ENCODE measurements at regions not wholly inside any gene's neighbourhood (a gene's known extent, or its start where the extent isn't known, plus 50 kb on each side); places are given as distances from the start of the nearest gene placed in this dataset.

DNA sequence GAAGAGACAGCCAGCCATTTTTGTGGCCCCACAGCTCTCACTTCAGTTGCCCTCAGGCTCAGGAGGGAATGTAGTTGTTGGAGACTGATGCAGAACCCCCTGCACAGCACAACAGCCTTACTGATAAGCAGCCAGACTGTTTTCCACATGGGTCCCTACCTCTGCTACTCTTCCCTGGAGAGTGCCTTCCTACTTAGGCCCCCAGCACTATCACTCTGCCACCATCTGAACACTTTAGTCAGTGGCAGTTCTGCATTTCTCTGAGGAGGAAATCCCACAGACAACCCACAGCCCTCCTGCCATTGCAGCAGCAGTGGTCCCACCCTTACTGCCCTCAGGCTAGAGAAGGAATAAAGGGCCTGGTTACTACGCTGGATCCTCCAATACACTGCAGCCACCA is 61.8 kb upstream of the PTPRD start:
- H3K27me3 ChIP-seq (ENCODE audit: control insufficient read depth, insufficient read depth, low read length), result no peaks in the 10 kb centered on the region
- H3K36me3 ChIP-seq (ENCODE audit: control insufficient read depth, insufficient read depth, low read length), result no peaks in the 10 kb centered on the region
- no peak overlapping the region for H3K27ac ChIP-seq (ENCODE audit: low read depth, low read length)
- H3K4me1 ChIP-seq (ENCODE audit: control insufficient read depth, insufficient read depth, low read length), result no peaks in the 10 kb centered on the region
- no peaks in the 10 kb centered on the region for H3K9me3 ChIP-seq (ENCODE audit: control insufficient read depth, insufficient read depth, low read length)
- no peak overlapping the region for H3K4me3 ChIP-seq (ENCODE audit: low read depth, low read length)
- H3K9ac ChIP-seq (ENCODE audit: low read depth, low read length), result no peak overlapping the region

DNA sequence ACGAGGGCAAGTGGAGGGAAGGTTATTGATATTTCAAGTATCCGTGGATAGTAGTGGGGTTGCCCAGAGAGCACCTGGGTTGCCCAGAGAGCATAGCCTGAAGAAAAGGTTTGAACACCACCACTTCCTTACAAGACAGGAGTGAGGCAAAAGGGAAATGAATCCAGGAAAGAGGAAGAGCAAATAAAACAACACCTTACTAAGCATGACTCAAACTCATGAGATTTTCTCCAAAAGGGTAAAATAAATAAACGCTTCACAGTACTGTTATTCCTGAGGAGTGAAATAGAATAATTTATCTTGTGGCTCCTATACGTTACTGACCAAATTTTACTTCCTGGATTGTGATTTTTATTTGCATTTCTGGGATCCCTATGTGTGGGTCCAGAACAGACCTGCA is 65.2 kb upstream of the PTPRD start:
- Histone ChIP-seq H3K9ac (ENCODE audit: low read depth, low read length) (no peak overlapping the region), H3K27ac (ENCODE audit: low read depth, low read length) (no peak overlapping the region), H3K36me3 (ENCODE audit: control insufficient read depth, insufficient read depth, low read length) (no peaks in the 10 kb centered on the region), H3K4me3 (ENCODE audit: low read depth, low read length) (no peak overlapping the region), H3K4me1 (ENCODE audit: control insufficient read depth, insufficient read depth, low read length) (no peaks in the 10 kb centered on the region), H3K9me3 (ENCODE audit: control insufficient read depth, insufficient read depth, low read length) (no peaks in the 10 kb centered on the region), H3K27me3 (ENCODE audit: control insufficient read depth, insufficient read depth, low read length) (no peaks in the 10 kb centered on the region)

DNA sequence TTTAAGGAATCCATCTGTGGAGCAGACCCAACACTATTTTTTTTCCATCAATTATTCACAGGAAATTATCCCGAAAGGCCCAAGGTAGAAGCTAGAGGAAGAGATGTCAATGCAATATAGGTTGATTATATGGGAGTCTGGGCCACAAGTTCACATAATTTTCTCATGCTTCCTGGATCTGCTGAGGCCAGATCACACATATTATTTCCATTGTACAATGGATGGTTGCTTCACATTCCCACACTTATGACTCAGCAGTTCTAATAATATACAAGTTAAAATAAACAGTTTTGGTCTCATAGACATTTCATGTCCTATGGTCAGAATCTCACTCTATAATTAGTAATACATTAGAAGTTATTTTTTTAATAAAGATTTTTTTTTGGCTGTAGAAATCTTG is 66.0 kb upstream of the PTPRD start:
- Histone ChIP-seq H3K27me3 (ENCODE audit: control insufficient read depth, insufficient read depth, low read length) (no peaks in the 10 kb centered on the region), H3K4me1 (ENCODE audit: control insufficient read depth, insufficient read depth, low read length) (no peaks in the 10 kb centered on the region), H3K9ac (ENCODE audit: low read depth, low read length) (no peak overlapping the region), H3K9me3 (ENCODE audit: control insufficient read depth, insufficient read depth, low read length) (no peaks in the 10 kb centered on the region), H3K27ac (ENCODE audit: low read depth, low read length) (no peak overlapping the region), H3K4me3 (ENCODE audit: low read depth, low read length) (no peak overlapping the region), H3K36me3 (ENCODE audit: control insufficient read depth, insufficient read depth, low read length) (no peaks in the 10 kb centered on the region)

- peaks cover 9% of the 10 kb centered on the region; the same call in 1 of the 2 replicates for H3K4me1 ChIP-seq (ENCODE audit: control insufficient read depth, insufficient read depth, low read length)
- no peaks in the 10 kb centered on the region for H3K36me3 ChIP-seq (ENCODE audit: control insufficient read depth, insufficient read depth, low read length)
- H3K27ac ChIP-seq (ENCODE audit: low read depth, low read length), result no peak overlapping the region
- H3K9me3 ChIP-seq (ENCODE audit: control insufficient read depth, insufficient read depth, low read length), result no peaks in the 10 kb centered on the region
- no peak overlapping the region for H3K4me3 ChIP-seq (ENCODE audit: low read depth, low read length)
- H3K9ac ChIP-seq (ENCODE audit: low read depth, low read length), result no peak overlapping the region
- H3K27me3 ChIP-seq (ENCODE audit: control insufficient read depth, insufficient read depth, low read length), result no peaks in the 10 kb centered on the region
Observed at GRCh38 chr9:10686943-10687342, 74.1 kb upstream of the PTPRD start.

- H3K36me3 ChIP-seq (ENCODE audit: control insufficient read depth, insufficient read depth, low read length), result no peaks in the 10 kb centered on the region
- H3K4me3 ChIP-seq (ENCODE audit: low read depth, low read length), result no peak overlapping the region
- H3K9me3 ChIP-seq (ENCODE audit: control insufficient read depth, insufficient read depth, low read length), result no peaks in the 10 kb centered on the region
- no peak overlapping the region for H3K27ac ChIP-seq (ENCODE audit: low read depth, low read length)
- no peak overlapping the region for H3K9ac ChIP-seq (ENCODE audit: low read depth, low read length)
- H3K4me1 ChIP-seq (ENCODE audit: control insufficient read depth, insufficient read depth, low read length), result peaks cover 9% of the 10 kb centered on the region; the same call in 1 of the 2 replicates
- no peaks in the 10 kb centered on the region for H3K27me3 ChIP-seq (ENCODE audit: control insufficient read depth, insufficient read depth, low read length)
Observed at GRCh38 chr9:10690546-10690945, 77.7 kb upstream of the PTPRD start.

DNA sequence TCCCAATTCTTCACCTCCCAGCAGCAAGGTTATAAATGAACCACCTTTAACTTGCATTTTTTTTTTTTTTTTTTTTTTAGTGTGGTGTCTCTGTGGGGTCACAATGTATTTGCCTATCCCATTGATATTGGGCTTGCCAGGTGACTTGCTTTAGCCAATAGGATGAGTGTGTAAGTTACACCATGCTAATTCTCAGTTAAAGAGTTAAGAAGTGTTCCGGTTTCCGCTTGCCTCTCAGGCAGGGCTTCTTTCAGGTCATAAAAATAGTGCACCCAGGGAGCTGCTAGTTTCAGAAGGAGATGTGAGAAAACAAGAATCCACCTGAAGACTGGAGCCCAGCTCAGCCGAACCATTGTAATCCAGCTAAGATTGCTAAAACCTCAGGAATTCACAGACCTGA is 84.2 kb upstream of the PTPRD start:
- no peak overlapping the region for H3K4me3 ChIP-seq (ENCODE audit: low read depth, low read length)
- no peaks in the 10 kb centered on the region for H3K27me3 ChIP-seq (ENCODE audit: control insufficient read depth, insufficient read depth, low read length)
- H3K9me3 ChIP-seq (ENCODE audit: control insufficient read depth, insufficient read depth, low read length), result no peaks in the 10 kb centered on the region
- no peak overlapping the region for H3K9ac ChIP-seq (ENCODE audit: low read depth, low read length)
- no peaks in the 10 kb centered on the region for H3K36me3 ChIP-seq (ENCODE audit: control insufficient read depth, insufficient read depth, low read length)
- H3K4me1 ChIP-seq (ENCODE audit: control insufficient read depth, insufficient read depth, low read length), result no peaks in the 10 kb centered on the region
- no peak overlapping the region for H3K27ac ChIP-seq (ENCODE audit: low read depth, low read length)

DNA sequence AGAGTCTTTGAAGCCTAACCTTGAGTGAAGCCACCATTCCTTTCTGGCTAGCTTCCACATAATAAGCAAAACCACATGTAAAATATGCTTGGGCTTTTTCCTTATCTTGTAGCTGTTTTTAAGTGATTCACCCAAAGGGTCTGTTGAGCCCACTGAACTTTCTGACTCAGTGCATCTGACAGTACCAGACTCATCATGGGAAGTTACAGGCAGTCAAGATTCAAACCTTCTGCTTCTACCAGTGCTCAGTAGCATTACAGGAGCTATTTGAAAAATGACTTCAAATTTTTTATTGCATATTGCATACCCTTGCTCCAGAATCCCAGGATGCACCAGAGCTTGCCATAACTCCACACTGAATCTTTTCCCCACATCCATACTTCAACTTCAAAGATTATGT is 87.5 kb upstream of the PTPRD start:
- Histone ChIP-seq H3K9me3 (ENCODE audit: control insufficient read depth, insufficient read depth, low read length) (no peaks in the 10 kb centered on the region), H3K4me3 (ENCODE audit: low read depth, low read length) (no peak overlapping the region), H3K27me3 (ENCODE audit: control insufficient read depth, insufficient read depth, low read length) (no peaks in the 10 kb centered on the region), H3K4me1 (ENCODE audit: control insufficient read depth, insufficient read depth, low read length) (no peaks in the 10 kb centered on the region), H3K36me3 (ENCODE audit: control insufficient read depth, insufficient read depth, low read length) (no peaks in the 10 kb centered on the region), H3K27ac (ENCODE audit: low read depth, low read length) (no peak overlapping the region), H3K9ac (ENCODE audit: low read depth, low read length) (no peak overlapping the region)

DNA sequence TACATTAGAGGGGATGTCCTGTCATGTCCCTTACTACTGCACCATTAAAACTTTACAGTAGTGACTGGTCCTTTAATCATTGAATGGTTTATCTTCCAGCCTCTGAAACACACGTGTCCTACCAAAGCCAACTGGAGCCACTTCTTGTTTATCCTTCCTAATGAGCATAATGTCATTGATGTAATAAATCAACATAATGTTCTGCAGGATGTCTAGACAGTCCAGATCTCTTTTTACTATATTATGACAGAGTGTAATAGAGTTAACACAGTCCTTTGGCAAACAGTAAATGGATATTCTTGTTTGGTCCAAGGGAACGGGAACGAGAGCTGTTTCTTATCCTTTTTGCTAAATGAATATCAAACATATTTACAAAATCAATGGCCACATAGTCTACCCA is 88.1 kb upstream of the PTPRD start:
- Histone ChIP-seq H3K4me3 (ENCODE audit: low read depth, low read length) (no peak overlapping the region), H3K4me1 (ENCODE audit: control insufficient read depth, insufficient read depth, low read length) (no peaks in the 10 kb centered on the region), H3K9me3 (ENCODE audit: control insufficient read depth, insufficient read depth, low read length) (no peaks in the 10 kb centered on the region), H3K27me3 (ENCODE audit: control insufficient read depth, insufficient read depth, low read length) (no peaks in the 10 kb centered on the region), H3K9ac (ENCODE audit: low read depth, low read length) (no peak overlapping the region), H3K36me3 (ENCODE audit: control insufficient read depth, insufficient read depth, low read length) (no peaks in the 10 kb centered on the region), H3K27ac (ENCODE audit: low read depth, low read length) (no peak overlapping the region)

DNA sequence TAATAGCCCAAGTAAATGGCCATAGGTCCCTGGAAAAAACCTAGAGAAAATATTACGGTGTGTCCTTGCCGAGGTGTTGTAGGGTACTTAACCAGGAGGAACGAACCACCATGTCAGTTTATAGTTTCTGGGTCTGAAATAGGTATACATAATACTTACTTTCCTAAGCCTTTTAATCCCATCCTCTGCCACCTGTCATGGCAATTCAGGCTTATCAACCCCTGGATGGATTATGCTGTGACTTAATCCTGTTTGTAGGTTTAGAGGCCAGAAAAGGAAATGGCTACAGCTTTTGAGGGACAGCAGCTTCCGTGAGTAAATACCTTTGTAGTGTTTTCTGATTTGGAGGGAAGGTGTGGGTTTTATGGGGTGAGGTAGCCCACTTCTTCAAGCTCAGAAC is 89.1 kb upstream of the PTPRD start:
- Histone ChIP-seq H3K4me1 (ENCODE audit: control insufficient read depth, insufficient read depth, low read length) (no peaks in the 10 kb centered on the region), H3K4me3 (ENCODE audit: low read depth, low read length) (no peak overlapping the region), H3K9me3 (ENCODE audit: control insufficient read depth, insufficient read depth, low read length) (no peaks in the 10 kb centered on the region), H3K36me3 (ENCODE audit: control insufficient read depth, insufficient read depth, low read length) (no peaks in the 10 kb centered on the region), H3K27ac (ENCODE audit: low read depth, low read length) (no peak overlapping the region), H3K27me3 (ENCODE audit: control insufficient read depth, insufficient read depth, low read length) (no peaks in the 10 kb centered on the region), H3K9ac (ENCODE audit: low read depth, low read length) (no peak overlapping the region)

- no peaks in the 10 kb centered on the region for H3K4me1 ChIP-seq (ENCODE audit: control insufficient read depth, insufficient read depth, low read length)
- no peak overlapping the region for H3K4me3 ChIP-seq (ENCODE audit: low read depth, low read length)
- H3K36me3 ChIP-seq (ENCODE audit: control insufficient read depth, insufficient read depth, low read length), result no peaks in the 10 kb centered on the region
- H3K27me3 ChIP-seq (ENCODE audit: control insufficient read depth, insufficient read depth, low read length), result no peaks in the 10 kb centered on the region
- H3K9me3 ChIP-seq (ENCODE audit: control insufficient read depth, insufficient read depth, low read length), result no peaks in the 10 kb centered on the region
- H3K27ac ChIP-seq (ENCODE audit: low read depth, low read length), result no peak overlapping the region
- no peak overlapping the region for H3K9ac ChIP-seq (ENCODE audit: low read depth, low read length)
Observed at GRCh38 chr9:10703139-10703538, 90.3 kb upstream of the PTPRD start.

DNA sequence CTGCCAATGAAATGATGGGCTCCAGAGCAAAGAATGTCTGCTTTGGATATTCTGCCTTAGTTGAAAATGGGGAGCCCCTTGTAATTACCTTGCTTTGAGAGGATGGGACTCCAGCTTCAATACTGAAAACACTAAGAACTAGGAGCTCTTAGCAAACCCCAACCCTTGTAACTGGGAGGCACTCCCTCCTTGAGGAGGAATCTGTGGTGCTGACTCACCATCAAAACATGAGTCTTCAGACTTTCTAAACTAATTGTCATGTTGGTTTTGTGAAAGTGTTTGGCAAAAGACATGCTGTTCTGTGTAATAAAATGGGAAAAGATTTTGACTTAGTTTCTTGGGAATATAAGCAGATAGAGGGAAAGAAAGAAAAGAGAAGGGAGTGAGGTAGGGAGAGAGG is 91.9 kb upstream of the PTPRD start:
- no peak overlapping the region for H3K4me3 ChIP-seq (ENCODE audit: low read depth, low read length)
- no peaks in the 10 kb centered on the region for H3K27me3 ChIP-seq (ENCODE audit: control insufficient read depth, insufficient read depth, low read length)
- no peak overlapping the region for H3K27ac ChIP-seq (ENCODE audit: low read depth, low read length)
- no peaks in the 10 kb centered on the region for H3K4me1 ChIP-seq (ENCODE audit: control insufficient read depth, insufficient read depth, low read length)
- H3K9me3 ChIP-seq (ENCODE audit: control insufficient read depth, insufficient read depth, low read length), result no peaks in the 10 kb centered on the region
- H3K9ac ChIP-seq (ENCODE audit: low read depth, low read length), result no peak overlapping the region
- H3K36me3 ChIP-seq (ENCODE audit: control insufficient read depth, insufficient read depth, low read length), result no peaks in the 10 kb centered on the region

DNA sequence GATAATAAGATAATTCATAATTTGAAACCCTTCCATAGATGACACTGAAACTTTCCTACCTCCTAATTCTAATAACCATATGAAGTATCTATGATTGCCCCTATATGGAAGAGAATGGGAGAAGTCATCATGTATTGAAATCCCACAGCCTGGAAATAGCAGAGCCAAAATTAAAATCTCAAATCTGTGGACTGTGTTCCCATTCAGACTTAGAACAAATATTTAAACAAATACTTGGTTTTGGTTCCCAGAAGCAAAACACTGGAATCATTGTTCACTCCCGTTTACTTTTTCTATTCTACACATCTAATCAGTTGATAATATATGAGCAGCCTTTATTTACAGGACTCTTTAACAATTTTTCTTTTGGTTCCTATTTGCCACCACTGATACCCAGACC is 92.6 kb upstream of the PTPRD start:
- H3K4me3 ChIP-seq (ENCODE audit: low read depth, low read length), result no peak overlapping the region
- H3K36me3 ChIP-seq (ENCODE audit: control insufficient read depth, insufficient read depth, low read length), result no peaks in the 10 kb centered on the region
- no peaks in the 10 kb centered on the region for H3K9me3 ChIP-seq (ENCODE audit: control insufficient read depth, insufficient read depth, low read length)
- no peak overlapping the region for H3K9ac ChIP-seq (ENCODE audit: low read depth, low read length)
- no peak overlapping the region for H3K27ac ChIP-seq (ENCODE audit: low read depth, low read length)
- H3K27me3 ChIP-seq (ENCODE audit: control insufficient read depth, insufficient read depth, low read length), result no peaks in the 10 kb centered on the region
- H3K4me1 ChIP-seq (ENCODE audit: control insufficient read depth, insufficient read depth, low read length), result no peaks in the 10 kb centered on the region
